Activated CD4-positive, alpha-beta T cell treated with anti-CD3 and anti-CD28 coated beads, Interleukin-2, amount 50 U/mL, for 24 hours (primary cell): ENCODE measurements at regions not wholly inside any gene's neighbourhood (a gene's known extent, or its start where the extent isn't known, plus 50 kb on each side); places are given as distances from the start of the nearest gene placed in this dataset.

ENCODE experiments used
- DNase-seq, 2 donors: peaks; one replicate each; pipeline ENCODE4 v3.0.0-alpha.2; 2020; ENCODE audit warnings: low read depth in 1 of 2, low spot score in 1 of 2

DNA sequence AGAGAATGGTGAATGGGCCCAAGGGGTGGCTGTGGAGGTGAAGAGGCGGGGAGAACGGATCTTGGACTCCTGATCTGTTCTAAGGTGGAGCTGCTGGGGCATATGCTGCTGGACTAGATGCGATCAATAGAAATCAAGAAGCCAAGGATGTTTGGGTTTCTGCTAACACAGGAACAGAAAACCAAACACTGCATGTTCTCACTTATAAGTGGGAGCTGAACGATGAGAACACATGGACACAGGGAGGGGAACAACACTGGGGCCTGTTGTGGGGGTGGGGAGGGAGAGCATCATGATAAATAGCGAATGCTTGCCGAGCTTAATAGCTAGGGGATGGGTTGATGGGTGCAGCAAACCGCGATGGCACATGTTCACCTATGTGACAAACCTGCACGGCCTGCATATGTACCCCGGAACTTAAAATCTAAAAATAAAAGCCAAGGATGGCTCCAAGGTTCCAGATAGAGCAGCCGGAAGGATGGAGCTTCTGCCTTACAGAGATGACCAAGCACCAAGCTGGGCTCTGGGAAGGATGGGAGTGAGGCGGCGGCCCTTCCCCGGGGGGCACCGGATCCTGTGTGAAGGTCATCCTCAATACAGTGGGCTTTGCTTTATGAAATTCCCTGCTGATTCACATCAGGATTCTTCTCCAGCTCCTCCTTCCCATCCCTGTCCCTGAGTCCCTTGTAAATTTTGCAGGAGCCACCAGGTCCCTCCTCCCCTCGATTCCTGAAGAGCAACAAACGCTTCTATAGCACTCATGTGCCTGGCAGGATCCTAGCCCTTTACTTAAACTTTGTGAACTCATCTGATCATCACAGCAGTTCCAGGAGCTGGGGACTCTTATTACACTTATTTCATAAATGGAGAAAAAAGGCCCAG is 109.2 kb upstream of the PTPN1 start:
- no peak for DNase-seq

DNA sequence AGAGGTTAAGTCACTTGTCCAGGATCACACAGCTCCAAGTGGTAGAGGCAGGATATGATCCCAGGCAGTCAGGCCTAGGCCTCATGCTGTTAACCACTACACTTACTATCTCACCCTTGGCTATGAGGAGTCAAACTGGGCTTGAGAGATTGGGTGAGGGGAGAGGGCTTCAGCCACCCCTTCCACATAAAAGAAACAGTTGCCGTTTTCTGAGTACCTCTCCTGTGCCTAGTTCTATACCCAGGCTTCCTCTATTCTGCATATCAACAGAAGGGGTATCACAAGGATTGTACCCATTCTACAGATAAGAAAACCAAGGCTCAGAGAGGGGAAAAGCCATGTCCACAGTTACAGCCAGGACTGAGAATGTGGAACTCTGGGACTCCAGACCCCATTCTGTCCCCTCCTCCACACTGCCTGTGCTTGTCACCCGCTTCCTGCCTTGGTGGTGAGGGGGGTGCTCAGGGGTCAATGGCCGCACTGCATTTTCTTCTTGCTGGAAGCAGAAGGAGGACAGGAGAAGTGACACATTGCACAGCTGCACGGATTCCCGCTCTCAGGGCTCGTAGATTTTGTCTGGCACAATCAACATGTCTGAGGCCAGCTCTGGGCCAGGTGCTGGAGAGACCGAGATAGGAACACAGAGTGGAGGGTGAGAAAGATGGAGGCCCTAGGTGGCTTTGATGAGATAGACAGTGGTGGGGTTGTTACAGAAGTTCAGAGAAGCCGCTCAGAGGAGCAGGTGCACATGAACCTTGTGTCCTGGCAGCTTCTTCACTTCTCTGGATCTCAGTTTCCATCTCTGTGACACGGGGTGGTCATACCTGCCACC is 108.4 kb upstream of the PTPN1 start:
- no peak for DNase-seq

DNA sequence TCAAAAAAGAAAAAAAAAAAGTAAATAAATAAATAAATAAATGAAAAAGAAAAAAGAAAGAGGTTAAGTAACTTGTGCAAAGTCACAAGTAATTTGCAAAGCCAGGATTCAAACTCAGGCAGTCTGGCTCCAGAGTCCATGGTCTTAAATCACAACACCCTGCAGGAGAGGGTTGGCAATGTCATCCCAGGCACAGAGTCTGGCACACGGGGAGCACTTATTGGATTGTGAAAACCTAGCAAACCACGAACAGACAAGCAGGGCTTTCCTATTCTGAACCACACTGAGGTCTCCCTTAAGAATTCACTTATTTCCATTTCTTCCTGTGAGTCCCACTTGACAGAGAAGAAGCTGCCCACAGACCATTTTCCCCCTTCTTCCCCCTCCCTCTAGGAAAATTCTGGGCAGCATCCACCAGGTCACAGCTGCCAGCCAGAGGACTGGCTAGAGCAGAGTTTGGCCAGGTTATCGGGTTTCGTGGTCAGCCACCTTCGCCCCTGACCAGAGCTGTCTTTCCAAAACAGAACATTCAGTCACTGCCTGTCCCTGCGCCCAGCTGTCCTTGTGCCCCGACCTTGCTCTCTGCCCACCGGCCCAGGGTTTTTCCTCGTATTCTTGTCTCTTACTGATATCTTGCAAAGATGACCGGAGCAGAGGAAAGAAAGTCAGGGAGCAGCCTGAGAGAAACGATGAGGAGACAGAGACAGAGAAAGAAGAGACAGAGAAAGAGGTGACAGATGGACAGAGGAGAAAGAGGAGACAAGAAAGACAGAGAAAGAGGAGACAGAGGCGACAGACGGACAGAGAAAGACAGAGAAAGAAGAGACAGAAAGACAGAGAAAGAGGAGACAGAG is 106.4 kb upstream of the PTPN1 start:
- no peak for DNase-seq

DNA sequence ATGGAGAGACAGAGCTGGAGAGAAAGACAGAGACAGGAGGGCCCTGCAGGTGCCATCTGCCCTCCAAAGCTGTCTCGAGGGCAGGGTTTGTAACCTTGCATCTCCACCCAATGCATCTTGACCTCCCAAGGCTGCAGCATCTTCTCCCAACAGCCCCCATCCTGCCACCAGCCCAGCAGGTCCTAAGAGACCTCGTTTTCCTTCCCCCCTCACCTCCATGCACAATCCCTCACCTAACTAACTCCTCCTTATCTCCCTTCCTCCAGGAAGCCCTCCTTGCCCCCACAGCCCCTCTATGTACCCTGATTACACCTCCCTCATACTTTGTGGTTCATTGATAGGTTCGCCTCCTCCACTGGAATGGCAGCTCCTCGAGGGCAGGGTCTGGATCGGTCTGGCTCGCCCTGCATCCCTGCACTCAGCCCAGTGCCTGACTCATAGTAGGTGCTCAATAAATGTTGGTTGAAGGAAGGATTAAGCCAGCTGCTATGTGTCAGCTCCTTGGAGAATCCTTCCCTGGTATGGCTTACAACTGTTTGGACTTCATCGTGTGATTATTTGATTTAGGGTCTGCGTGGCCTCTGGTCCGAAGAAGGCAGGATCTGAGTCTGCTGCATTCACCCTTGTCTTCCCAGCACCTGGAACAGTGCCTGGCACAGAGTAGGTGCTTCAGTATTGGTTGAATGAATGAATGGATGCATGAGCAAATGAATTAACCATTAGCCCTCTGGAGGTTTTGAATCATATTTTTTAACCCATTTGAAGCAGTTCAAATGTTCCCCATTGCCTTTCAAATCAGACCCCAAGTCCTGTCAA is 105.6 kb upstream of the PTPN1 start:
- DNase-seq = no peak

DNA sequence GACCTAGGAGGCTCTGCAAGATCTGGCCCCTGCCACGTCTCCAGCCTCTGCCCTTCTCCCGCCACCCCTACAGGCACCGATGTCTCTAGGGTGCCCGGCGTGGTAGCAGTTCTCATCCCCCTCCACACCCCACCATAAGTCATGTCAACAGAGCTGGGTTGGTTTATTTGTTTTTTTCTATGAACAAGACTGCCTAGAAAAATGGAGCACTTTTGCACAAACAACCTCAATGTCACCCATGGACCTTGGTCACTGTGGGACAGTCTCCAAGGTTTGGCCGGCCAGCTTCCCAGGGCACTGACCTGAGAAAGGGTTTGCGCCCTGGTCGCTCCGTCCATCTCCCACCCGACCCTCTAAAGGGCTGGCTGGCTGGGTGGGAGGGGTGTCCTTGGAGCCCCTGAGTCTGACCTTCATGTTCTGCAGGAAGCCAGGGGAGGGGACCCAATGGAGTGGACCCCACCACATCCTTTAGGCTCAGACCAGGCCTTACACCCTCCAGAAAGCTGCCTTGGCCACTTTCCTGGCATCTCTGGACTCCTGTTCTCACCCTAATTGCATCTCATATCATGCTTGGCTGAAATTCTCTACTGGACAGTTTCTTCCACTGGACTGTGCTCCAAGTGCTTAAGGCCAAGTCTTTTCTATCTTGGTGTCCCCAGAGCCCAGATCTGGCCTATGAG is 104.8 kb upstream of the PTPN1 start:
- DNase-seq = no peak

DNA sequence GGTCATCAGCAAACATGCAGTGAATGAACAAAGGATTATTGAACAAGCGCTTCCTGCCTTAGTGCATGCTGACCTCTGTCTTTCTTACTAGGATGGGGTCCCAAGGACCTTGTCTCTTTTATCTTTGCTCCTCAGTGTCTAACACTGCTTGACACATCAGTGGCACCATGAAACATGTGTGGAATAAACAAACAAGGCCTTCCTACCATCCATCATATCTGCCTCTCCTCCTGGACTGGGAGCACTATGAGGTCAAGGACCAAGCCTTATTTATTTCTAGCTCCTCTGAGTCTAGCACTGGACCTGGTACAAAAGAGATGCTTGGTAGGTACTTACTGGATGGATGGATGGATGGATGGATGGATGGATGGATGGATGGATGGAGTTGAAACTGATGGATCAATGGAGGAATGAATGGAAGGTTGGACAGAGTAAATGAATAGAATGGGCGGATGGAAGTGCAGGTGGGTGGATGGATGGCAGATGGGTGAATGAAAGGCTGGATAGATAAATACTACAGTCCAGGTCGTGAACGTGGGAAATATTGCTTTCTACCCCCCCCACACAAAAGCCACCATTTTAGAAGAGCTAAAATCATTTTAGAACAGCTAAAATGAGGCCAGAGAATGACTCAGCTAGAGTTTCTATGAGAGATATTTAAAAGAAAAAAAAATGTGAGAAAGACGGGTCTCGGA is 104.1 kb upstream of the PTPN1 start:
- no peak for DNase-seq

DNA sequence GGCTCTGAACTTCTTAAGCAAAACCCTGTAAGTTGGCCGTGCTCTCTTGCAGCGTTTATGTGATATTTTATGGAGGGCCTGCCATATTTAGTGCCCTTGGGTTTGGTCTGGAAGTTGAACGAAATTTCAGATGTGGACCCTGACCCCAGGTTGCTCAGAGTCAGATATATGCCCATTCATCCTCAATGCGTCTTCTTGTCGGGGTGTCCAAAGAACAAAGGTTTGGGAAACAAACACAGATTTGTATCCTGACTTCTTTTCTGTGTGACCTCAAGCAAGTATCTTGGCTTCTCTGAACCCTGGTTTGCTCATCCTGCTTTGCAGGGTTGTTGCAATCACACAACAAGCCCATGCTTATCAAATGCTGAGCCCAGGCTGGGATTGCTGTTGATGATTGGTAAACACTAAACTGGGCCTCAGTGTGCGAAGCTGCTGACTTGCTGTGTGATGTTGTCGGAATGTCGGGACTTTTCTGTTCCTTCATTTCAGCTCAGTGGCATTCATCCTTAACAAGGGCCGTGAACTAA is 103.5 kb upstream of the PTPN1 start:
- DNase-seq = no peak

DNA sequence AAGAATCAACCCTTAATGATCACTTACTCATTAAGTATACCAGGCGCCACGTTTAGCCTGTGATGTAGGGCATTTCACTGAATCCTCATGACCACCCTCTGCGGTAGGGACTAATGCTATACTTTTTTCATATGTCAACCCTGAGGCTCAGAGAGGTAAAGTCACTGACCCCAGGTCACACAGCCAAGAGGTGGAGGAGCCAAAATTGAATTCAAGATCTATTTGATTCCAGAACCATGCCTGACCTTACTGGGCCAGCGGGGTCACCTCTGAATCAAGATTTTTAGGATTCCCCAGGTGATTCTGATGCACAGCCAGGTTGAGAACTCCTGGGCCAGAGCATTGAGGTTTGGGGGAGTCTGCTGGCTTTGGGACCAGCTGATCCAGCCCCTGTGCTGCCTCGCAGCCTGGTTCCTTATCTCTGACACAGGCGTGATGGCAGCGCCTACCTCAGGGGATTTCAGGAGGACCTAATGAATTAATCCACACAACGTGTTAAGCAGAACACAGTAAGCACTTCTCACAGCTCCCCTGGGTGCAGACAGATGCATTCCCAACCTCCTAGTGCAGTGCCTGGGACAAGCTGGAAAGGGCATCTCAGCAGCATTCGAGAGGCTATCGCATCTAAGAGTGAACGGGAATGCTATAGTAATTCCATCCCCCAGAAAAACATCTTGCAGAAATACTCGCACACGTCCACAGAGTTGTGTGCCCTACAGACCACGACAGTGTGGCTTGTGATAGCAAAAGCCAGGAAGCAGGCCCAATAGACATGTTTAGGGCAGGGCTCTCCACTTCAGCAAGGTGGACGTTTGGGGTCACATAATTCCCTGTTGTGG is 101.4 kb upstream of the PTPN1 start:
- no peak for DNase-seq

DNA sequence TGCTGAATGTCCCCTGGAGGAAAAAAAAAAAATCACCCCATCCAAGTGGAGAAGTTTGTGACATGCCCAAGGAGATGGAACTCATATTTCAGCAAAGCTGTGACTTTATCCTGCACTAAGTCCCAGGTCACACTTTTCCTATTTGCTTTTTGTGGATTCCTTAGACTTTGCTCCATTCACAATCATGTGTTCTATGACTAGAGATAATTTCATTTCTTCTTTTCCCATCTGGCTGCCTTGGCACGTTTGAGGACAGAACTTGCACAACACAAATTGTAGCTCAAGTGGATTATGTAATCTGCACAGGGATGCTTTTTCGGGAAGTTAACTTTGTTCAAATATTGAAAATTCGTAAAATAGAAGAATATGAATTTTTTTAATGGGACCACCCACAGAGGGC is 100.7 kb upstream of the PTPN1 start:
- no peak for DNase-seq

DNA sequence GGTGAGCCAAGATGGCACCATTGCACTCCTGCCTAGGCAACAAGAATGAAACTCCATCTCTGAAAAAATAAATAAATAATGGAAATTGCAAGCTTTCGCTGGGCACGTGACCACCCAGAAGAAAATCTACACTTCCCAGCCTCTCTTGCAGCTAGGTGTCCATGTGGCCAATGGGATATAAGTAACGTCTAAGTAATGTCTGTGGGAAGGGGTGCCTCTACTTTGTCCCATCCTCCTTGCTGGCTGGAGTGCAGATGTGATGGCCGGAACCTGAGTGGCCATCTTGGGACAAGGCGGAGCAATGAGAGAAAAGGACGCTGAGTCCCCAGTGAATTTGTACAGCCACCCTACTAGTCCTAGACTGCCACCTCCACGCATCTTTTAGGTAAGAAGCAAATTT is 99.8 kb upstream of the PTPN1 start:
- DNase-seq = no peak

DNA sequence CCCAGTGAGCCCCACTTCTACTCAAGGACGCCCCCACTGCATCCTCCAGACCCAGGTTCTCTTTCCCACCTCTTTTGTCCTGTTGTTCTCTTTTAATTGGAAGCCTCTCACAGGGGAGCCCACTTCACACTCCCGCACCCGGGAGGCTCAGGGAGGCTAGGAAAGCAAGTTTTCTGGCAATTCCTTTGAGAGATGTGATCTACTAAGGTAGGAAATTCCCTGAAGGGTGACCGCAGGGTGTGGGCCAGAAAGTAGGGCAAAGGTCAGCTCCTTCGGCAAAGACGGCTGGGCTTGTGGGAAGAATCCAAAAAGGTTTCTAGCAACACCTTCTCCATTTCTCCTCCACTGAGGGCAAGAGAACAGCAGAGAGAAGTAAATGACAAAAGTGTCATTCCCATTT is 98.1 kb upstream of the PTPN1 start:
- DNase-seq = no peak

DNA sequence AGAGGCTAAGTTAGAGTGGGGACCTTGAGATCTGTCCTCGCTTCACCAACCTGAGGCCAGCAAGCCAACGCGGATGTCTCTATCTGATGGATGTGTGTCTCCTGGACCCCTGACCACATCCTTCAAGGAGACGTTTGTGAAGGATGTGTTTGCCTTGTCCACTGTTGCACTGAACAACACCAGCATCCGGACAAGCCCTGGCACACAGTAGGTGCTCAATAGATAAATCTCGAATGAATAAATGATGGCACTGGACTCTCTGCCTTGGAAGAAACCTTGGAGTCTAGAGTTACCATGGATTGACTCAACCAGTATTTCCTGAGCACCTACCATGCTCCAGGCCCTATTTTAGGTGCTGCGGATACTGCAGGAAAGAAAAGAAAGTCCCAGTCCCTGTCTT is 97.7 kb upstream of the PTPN1 start:
- no peak for DNase-seq

DNA sequence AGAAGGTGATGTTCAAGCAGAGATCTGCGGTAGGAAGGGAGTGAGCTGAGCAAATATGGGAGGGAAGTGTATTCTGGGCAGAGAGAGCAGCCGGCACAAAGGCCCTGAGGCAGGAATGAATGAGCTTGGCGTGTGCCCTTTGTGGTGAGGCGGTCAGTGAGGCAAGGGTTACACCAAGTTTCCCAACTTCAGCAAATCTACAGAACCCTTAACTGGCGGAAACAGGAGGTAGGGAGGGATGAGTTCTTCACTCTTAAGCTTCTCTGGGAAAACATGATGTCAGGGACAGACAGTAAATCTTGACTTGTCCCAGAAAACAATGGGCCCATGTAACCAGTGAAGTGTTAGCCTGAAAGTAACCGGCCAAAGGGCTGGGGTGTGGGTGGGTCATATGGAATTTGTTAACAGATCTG is 97.1 kb upstream of the PTPN1 start:
- DNase-seq = no peak

DNA sequence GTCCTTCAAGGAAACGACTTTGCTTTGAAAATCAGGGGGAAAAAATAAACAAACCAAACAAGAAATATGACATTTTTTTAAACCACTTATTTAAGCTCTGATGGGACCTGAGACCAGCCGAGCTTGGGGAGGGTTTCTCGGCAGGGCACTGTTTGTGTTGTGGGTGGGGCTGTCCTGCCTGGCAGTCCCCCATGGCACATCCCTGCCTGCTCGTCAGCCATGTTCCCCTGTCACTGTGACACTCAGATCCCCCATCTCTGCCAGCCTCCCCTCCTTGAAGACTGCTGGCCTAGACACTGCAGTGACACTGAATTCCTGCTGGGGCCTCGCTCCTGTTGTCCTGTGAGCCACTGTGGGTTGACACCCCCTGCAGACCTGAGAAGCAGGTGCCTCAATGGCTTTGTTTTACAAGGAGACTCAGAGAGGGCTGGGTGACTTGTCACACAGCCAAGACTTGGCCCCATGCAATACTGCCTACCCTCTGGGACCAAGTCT is 95.1 kb upstream of the PTPN1 start:
- DNase-seq = no peak

DNA sequence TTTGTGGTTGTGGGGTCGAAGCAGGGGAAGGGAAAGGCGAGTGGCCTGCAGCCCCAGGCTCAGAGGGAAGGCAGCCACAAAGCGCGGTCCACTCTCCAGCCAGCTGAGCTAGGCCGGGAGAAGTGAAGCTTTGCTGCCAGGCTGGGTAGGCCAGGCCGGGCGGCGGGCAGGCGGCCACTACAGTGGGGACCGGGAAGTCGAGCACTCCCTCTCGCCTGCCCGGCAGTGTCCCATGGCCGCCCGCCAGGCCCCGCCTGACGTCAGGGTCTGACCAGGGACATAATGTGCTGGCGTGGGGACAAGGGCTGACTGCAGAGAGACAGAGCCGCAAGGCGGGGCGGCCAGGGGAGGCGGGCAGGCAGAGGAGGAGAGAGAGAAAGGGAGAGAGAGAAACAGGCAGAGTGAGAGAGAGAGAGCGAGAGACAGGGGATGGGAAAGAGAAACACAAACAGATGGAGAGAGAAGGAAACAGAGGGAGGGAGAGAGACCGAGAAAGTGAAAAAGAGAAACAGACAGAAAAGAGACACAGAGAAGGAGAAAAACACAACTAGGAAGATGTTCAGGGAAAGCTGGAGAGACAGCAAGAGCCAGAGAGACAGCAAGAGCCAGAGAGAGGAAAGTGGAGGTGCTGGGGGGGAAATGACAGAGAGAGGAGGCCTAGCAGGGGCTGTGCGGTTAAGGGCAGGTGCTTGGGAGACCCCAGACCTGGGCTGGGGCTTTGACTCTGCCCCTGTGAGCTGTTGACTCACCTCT is 94.5 kb upstream of the PTPN1 start:
- no peak for DNase-seq

DNA sequence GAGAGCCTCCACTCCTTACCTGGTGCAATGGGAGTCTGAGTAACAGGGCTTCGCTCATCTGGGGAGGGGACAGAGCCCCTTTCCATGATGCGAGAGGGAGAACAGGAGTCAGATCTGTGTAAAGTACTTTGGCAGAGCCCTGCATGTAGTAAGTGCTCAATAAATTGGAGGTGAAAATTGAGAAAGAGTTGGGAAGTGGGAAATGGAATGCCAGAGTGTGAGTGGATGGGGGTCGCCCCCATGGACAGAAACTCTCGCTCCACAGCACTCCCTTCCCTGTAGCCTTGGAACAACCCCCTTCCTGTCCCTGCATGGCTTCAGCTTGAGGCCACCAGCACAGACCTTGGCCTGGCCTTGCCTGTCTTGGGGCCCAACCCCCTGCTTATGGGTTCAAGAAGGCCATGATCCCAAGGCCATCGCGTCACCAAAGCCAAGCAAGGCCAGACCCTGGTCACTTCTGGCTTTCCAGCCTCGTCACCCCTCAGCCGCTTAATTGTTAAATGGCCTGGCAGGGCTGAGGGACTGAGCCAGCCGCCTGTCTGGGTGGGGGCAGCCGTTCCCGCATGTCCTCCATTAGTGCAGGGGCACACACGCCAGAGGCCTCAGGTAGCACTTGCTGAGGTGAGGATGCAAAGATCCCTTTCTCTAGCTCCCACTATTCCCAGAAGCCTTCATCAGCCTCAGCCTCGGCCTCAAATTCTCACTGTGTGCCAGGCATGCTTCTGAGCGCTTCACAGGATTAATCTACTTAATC is 93.7 kb upstream of the PTPN1 start:
- no peak for DNase-seq

DNA sequence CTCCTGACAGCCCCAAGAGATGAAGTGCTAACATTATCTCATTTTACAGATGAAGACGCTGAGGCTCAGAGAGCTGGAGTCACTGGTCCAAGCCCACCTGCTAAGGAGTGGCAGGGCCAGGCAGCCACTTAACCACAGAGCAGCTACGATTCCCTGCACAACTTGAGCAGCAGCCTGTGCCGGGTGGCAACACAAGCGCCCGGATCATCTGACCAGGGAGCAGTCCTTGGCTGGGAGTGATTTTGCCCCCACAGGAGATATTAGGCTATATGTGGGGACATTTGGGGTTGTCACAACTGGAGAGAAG is 93.2 kb upstream of the PTPN1 start:
- DNase-seq = no peak
